PC-9 (cell line): ENCODE measurements at regions not wholly inside any gene's neighbourhood (a gene's known extent, or its start where the extent isn't known, plus 50 kb on each side); places are given as distances from the start of the nearest gene placed in this dataset.

Experiments
- CTCF ChIP-seq: fragments of 200-600 bp; sonication (generic); conservative IDR thresholded peaks from 2 replicates; pipeline ENCODE4 v1.6.1; 2017; ENCODE audit warnings: mixed run types, antibody characterized with exemption, mild to moderate bottlenecking, moderate library complexity
- EZH2 ChIP-seq: fragments of 200-600 bp; sonication (generic); IDR thresholded peaks from 2 replicates; pipeline ENCODE4 v1.8.0; 2017; ENCODE audit warnings: antibody characterized with exemption, low read depth

- TF ChIP-seq CTCF (no peak), EZH2 (no peak)
Measured at GRCh38 chr9:119639287-119639955, 270.2 kb upstream of the BRINP1 start.
